Activated CD4-positive, alpha-beta memory T cell treated with anti-CD3 and anti-CD28 coated beads, Interleukin-2, amount 10 ng/mL, durations not matched to agents 7 days and 5 days (primary cell): ENCODE measurements at regions not wholly inside any gene's neighbourhood (a gene's known extent, or its start where the extent isn't known, plus 50 kb on each side); places are given as distances from the start of the nearest gene placed in this dataset.
"Not testable (repeated sequence)": the region's sequence is repeated elsewhere in the genome, so short reads cannot be mapped to it uniquely, and the experiment has no call there.

Experiments used
- CTCF ChIA-PET: fragments of 350-600 bp; sonication (Branson Sonifier 250); formaldehyde crosslinking; loops from one replicate; lab custom pipeline; 2021; ENCODE audit warnings: antibody characterized with exemption, inconsistent platforms; lab: Charles Lee
- POLR2A ChIA-PET: fragments of 350-600 bp; sonication (Branson Sonifier 250); formaldehyde crosslinking; loops from one replicate; lab custom pipeline; 2021; ENCODE audit warnings: antibody characterized with exemption; lab: Charles Lee
- DNase-seq: peaks from one replicate; pipeline ENCODE4 v3.0.0-alpha.2; 2020
- H3K27ac Mint-ChIP-seq: one replicate; pipeline ENCODE4 v1.8.0; 2021; ENCODE audit warnings: mild to moderate bottlenecking, mixed read lengths
- H3K27me3 Mint-ChIP-seq: one replicate; pipeline ENCODE4 v1.8.0; 2021; ENCODE audit warnings: mixed read lengths
- H3K36me3 Mint-ChIP-seq: one replicate; pipeline ENCODE4 v1.8.0; 2021; ENCODE audit warnings: low read depth, mixed read lengths
- H3K4me1 Mint-ChIP-seq: one replicate; pipeline ENCODE4 v1.8.0; 2021; ENCODE audit warnings: mixed read lengths
- H3K4me3 Mint-ChIP-seq: one replicate; pipeline ENCODE4 v1.8.0; 2021; ENCODE audit warnings: mild to moderate bottlenecking, mixed read lengths
- H3K9me3 Mint-ChIP-seq: one replicate; pipeline ENCODE4 v1.8.0; 2021; ENCODE audit warnings: mixed read lengths

- POLR2A ChIA-PET, CTCF ChIA-PET, DNase-seq, H3K9me3 Mint-ChIP-seq, H3K27me3 Mint-ChIP-seq, H3K36me3 Mint-ChIP-seq, H3K4me1 Mint-ChIP-seq, H3K27ac Mint-ChIP-seq, H3K4me3 Mint-ChIP-seq: not testable (repeated sequence)
These were observed 518.4 kb downstream of the TUBA3C start for GRCh38 chr13:18663222-18663621.

GRCh38 chr13:18643644-18644172, 537.9 kb downstream of the TUBA3C start:
- H3K4me3 Mint-ChIP-seq, CTCF ChIA-PET: not testable (repeated sequence)

GRCh38 chr13:18628928-18629327, 552.7 kb downstream of the TUBA3C start:
- H3K36me3 Mint-ChIP-seq, H3K27me3 Mint-ChIP-seq, POLR2A ChIA-PET, CTCF ChIA-PET, H3K9me3 Mint-ChIP-seq, H3K27ac Mint-ChIP-seq, H3K4me3 Mint-ChIP-seq, DNase-seq, H3K4me1 Mint-ChIP-seq: not testable (repeated sequence)

More at GRCh38 chr13:18643644-18644172, 537.9 kb downstream of the TUBA3C start:
- POLR2A ChIA-PET, H3K27me3 Mint-ChIP-seq, H3K27ac Mint-ChIP-seq, H3K36me3 Mint-ChIP-seq, H3K4me1 Mint-ChIP-seq, H3K9me3 Mint-ChIP-seq: not testable (repeated sequence)
- peak; percentile 30 for DNase-seq

- H3K36me3 Mint-ChIP-seq = no peaks in the 10 kb centered on the region
- no peaks in the 10 kb centered on the region for H3K4me1 Mint-ChIP-seq
- no peaks in the 10 kb centered on the region for H3K27me3 Mint-ChIP-seq
- CTCF ChIA-PET = no interaction called here
- POLR2A ChIA-PET = no interaction called here
- no peak overlapping the region for H3K27ac Mint-ChIP-seq
- H3K9me3 Mint-ChIP-seq = peaks cover 6% of the 10 kb centered on the region
- H3K4me3 Mint-ChIP-seq = no peak overlapping the region
- DNase-seq = no peak
These were observed 553.2 kb downstream of the TUBA3C start for GRCh38 chr13:18628428-18628827.

- H3K27ac Mint-ChIP-seq, H3K36me3 Mint-ChIP-seq, H3K4me3 Mint-ChIP-seq, CTCF ChIA-PET, H3K4me1 Mint-ChIP-seq, H3K27me3 Mint-ChIP-seq, POLR2A ChIA-PET, H3K9me3 Mint-ChIP-seq, DNase-seq: not testable (repeated sequence)
These were observed 557.6 kb downstream of the TUBA3C start for GRCh38 chr13:18624061-18624460.

GRCh38 chr13:18618442-18618841, 563.2 kb downstream of the TUBA3C start:
- H3K27ac Mint-ChIP-seq, H3K9me3 Mint-ChIP-seq, H3K4me3 Mint-ChIP-seq, CTCF ChIA-PET, DNase-seq, H3K36me3 Mint-ChIP-seq, POLR2A ChIA-PET, H3K27me3 Mint-ChIP-seq, H3K4me1 Mint-ChIP-seq: not testable (repeated sequence)

GRCh38 chr13:18610476-18610875, 571.1 kb downstream of the TUBA3C start:
- CTCF ChIA-PET, H3K9me3 Mint-ChIP-seq: not testable (repeated sequence)

GRCh38 chr13:18609371-18609770, 572.3 kb downstream of the TUBA3C start:
- H3K4me1 Mint-ChIP-seq, DNase-seq, CTCF ChIA-PET, H3K36me3 Mint-ChIP-seq, H3K4me3 Mint-ChIP-seq, H3K27ac Mint-ChIP-seq, H3K9me3 Mint-ChIP-seq, POLR2A ChIA-PET, H3K27me3 Mint-ChIP-seq: not testable (repeated sequence)

More at GRCh38 chr13:18610476-18610875, 571.1 kb downstream of the TUBA3C start:
- POLR2A ChIA-PET, DNase-seq, H3K27me3 Mint-ChIP-seq, H3K36me3 Mint-ChIP-seq, H3K27ac Mint-ChIP-seq, H3K4me3 Mint-ChIP-seq, H3K4me1 Mint-ChIP-seq: not testable (repeated sequence)

GRCh38 chr13:18608851-18609250, 572.8 kb downstream of the TUBA3C start:
- H3K27me3 Mint-ChIP-seq, H3K36me3 Mint-ChIP-seq, H3K9me3 Mint-ChIP-seq, H3K4me3 Mint-ChIP-seq, DNase-seq, H3K4me1 Mint-ChIP-seq, CTCF ChIA-PET, POLR2A ChIA-PET, H3K27ac Mint-ChIP-seq: not testable (repeated sequence)

GRCh38 chr13:18600366-18600765, 581.3 kb downstream of the TUBA3C start:
- DNase-seq, CTCF ChIA-PET, H3K4me3 Mint-ChIP-seq, H3K4me1 Mint-ChIP-seq, H3K27me3 Mint-ChIP-seq, H3K36me3 Mint-ChIP-seq, POLR2A ChIA-PET, H3K27ac Mint-ChIP-seq, H3K9me3 Mint-ChIP-seq: not testable (repeated sequence)

GRCh38 chr13:18599791-18600211, 581.8 kb downstream of the TUBA3C start:
- H3K27me3 Mint-ChIP-seq, H3K9me3 Mint-ChIP-seq, H3K4me1 Mint-ChIP-seq, POLR2A ChIA-PET, H3K27ac Mint-ChIP-seq, CTCF ChIA-PET, H3K36me3 Mint-ChIP-seq, H3K4me3 Mint-ChIP-seq: not testable (repeated sequence)
- peak; percentile 37 for DNase-seq

- H3K27ac Mint-ChIP-seq, H3K4me3 Mint-ChIP-seq, H3K27me3 Mint-ChIP-seq, H3K36me3 Mint-ChIP-seq, H3K4me1 Mint-ChIP-seq, POLR2A ChIA-PET, H3K9me3 Mint-ChIP-seq, DNase-seq, CTCF ChIA-PET: not testable (repeated sequence)
These were observed 583.1 kb downstream of the TUBA3C start for GRCh38 chr13:18598543-18598942.

- H3K9me3 Mint-ChIP-seq, H3K36me3 Mint-ChIP-seq, H3K27ac Mint-ChIP-seq, DNase-seq, H3K4me1 Mint-ChIP-seq, POLR2A ChIA-PET, CTCF ChIA-PET, H3K4me3 Mint-ChIP-seq, H3K27me3 Mint-ChIP-seq: not testable (repeated sequence)
These were observed 583.7 kb downstream of the TUBA3C start for GRCh38 chr13:18597940-18598339.

GRCh38 chr13:18577103-18577502, 604.5 kb downstream of the TUBA3C start:
- H3K36me3 Mint-ChIP-seq, H3K4me3 Mint-ChIP-seq, H3K27me3 Mint-ChIP-seq, DNase-seq, POLR2A ChIA-PET, H3K9me3 Mint-ChIP-seq, H3K4me1 Mint-ChIP-seq, CTCF ChIA-PET, H3K27ac Mint-ChIP-seq: not testable (repeated sequence)
